ENCODE measurements at regions not wholly inside any gene's neighbourhood (a gene's known extent, or its start where the extent isn't known, plus 50 kb on each side); places are given as distances from the start of the nearest gene placed in this dataset.

- Histone ChIP-seq H3K4me3 (ENCODE audit: low read length) (no peak overlapping the region), H3K9me3 (replicated peaks; ENCODE audit: control insufficient read depth, low read depth, low read length) (peaks cover 8% of the 10 kb centered on the region), H3K36me3 (ENCODE audit: control insufficient read depth, insufficient read depth, low read length) (no peaks in the 10 kb centered on the region), H3K4me1 (ENCODE audit: control insufficient read depth, insufficient read depth, low read length) (peaks cover 26% of the 10 kb centered on the region), H3K27me3 (ENCODE audit: control insufficient read depth, insufficient read depth, low read length) (no peaks in the 10 kb centered on the region), H3K27ac (ENCODE audit: low read length) (no peak overlapping the region)
- WGBS (ENCODE audit: insufficient coverage), result 75% methylated on average over 8 of the region's 8 CpGs
- DNase-seq, result no peak
Measured at GRCh38 chr14:104250175-104250574, 111.8 kb downstream of the KIF26A start.

DNA sequence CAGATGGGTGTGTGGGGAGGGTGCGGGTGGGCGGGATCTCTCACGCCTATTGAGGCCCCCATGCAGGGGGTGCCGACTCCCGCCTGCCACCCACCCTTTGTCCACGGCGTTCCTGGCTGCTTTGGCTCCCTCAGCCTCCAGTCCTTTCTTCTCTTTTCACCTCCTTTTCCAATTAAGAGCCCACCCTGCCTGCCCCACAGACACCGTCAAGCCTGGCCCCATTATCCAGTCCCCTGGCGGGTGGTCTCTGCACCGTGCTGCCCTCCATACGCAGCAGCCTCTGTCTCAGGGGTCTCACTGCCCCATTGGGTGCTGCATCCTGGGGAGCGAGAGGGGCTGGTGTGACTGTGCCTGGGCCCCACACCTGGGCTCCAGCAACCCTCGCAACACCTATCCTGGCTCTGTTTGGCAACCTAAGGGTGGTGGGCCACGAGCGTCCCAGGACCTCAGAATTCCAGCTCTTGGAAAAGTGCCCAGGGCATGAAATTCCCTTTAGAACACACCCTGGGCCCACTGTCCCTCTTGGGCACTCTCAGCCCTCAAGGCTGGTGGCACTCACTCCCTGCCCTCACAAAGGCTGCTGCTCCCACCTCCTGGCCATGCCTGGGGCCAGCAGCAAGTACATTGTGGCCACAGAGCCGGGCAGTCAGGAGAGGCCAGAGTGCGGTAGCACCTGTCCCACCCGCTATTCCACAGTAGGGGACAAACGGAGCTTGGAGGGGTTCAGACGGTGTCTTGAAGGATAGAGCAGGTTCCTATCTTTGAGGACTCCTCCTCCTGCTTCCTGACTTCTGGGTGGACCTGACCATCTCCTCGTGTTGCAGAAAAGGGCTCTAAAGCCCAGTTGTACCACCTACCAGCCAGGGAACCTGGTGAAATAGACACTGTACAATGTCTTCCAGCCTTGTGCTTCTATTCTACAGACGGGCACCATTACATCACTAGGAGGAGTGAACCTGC lies 114.1 kb downstream of the KIF26A start:
- WGBS (ENCODE audit: insufficient coverage), result 76% methylated on average over 15 of the region's 22 CpGs
- no peaks in the 10 kb centered on the region for H3K9me3 ChIP-seq (replicated peaks; ENCODE audit: control insufficient read depth, low read depth, low read length)
- H3K4me3 ChIP-seq (ENCODE audit: low read length), result no peak overlapping the region

DNA sequence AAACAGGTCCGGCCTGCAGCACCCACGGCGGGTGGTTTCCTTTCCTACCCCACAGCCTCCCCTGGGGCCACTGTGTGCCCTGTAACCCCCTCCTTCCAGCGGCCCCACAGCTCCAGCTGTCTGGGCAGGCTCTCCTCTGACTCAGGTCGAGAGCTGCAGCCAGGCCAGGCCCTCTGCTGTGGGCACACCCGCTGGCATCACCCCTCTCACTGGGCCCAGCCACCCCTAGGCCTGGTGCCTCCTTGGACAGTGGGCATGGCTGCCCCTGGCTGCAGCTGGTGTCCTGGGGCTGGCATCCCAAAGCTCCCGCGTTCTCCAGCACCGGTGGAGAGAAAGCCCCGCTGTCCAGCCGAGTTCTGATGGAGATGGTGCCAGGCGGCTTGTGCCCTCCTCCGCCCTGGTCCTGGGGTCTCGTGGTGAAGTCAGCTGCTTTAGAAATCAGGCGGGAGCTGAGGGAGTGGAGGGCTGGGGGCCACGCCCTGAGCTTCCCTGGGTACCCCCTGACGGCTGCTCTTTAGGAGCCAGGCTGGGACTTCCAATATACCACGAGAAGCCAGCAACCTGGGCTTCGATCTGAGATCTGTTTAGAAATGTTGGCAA lies 114.9 kb downstream of the KIF26A start:
- peaks cover 2% of the 10 kb centered on the region for H3K27me3 ChIP-seq (ENCODE audit: control insufficient read depth, insufficient read depth, low read length)
- WGBS (ENCODE audit: insufficient coverage), result 79% methylated on average over 18 of the region's 19 CpGs

More for the DNA sequence above, 114.1 kb downstream of the KIF26A start:
- Histone ChIP-seq H3K27ac (ENCODE audit: low read length) (no peak overlapping the region), H3K27me3 (ENCODE audit: control insufficient read depth, insufficient read depth, low read length) (peaks cover 2% of the 10 kb centered on the region), H3K36me3 (ENCODE audit: control insufficient read depth, insufficient read depth, low read length) (no peaks in the 10 kb centered on the region), H3K4me1 (ENCODE audit: control insufficient read depth, insufficient read depth, low read length) (peaks cover 16% of the 10 kb centered on the region)
- DNase-seq, result no peak

DNA sequence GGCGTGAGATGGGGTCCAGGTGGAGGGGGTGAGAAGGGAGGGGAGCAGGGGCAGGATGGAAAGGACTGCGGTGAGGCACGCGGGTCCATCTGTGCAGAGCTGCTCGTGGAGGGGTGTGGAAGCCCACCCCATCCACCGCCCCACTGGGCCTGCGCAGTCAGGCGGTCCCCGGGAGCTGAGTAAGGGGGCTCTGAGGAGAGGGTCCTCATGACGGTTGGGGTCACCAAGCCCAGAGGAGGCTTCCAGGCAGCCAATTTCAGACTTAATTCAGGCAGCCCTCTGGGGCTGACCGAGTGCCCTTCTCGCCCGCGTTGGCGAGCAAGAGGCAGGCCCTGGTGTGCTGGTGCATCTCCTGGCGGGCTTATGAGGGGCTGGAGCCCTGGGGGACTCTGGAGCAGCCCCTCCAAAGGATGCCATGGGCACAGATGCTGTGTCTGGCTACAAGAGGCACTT lies 115.5 kb downstream of the KIF26A start:
- Histone ChIP-seq H3K27ac (ENCODE audit: low read length) (no peak overlapping the region), H3K4me3 (ENCODE audit: low read length) (no peak overlapping the region), H3K4me1 (ENCODE audit: control insufficient read depth, insufficient read depth, low read length) (peaks cover 15% of the 10 kb centered on the region), H3K27me3 (ENCODE audit: control insufficient read depth, insufficient read depth, low read length) (peaks cover 2% of the 10 kb centered on the region), H3K9me3 (replicated peaks; ENCODE audit: control insufficient read depth, low read depth, low read length) (no peaks in the 10 kb centered on the region), H3K36me3 (ENCODE audit: control insufficient read depth, insufficient read depth, low read length) (no peaks in the 10 kb centered on the region)
- DNase-seq, result no peak
- WGBS (ENCODE audit: insufficient coverage), result 65% methylated on average over 8 of the region's 16 CpGs

More for the DNA sequence above, 114.9 kb downstream of the KIF26A start:
- Histone ChIP-seq H3K4me1 (ENCODE audit: control insufficient read depth, insufficient read depth, low read length) (peaks cover 15% of the 10 kb centered on the region), H3K36me3 (ENCODE audit: control insufficient read depth, insufficient read depth, low read length) (no peaks in the 10 kb centered on the region), H3K27ac (ENCODE audit: low read length) (no peak overlapping the region), H3K9me3 (replicated peaks; ENCODE audit: control insufficient read depth, low read depth, low read length) (no peaks in the 10 kb centered on the region), H3K4me3 (ENCODE audit: low read length) (no peak overlapping the region)
- DNase-seq, result no peak

DNA sequence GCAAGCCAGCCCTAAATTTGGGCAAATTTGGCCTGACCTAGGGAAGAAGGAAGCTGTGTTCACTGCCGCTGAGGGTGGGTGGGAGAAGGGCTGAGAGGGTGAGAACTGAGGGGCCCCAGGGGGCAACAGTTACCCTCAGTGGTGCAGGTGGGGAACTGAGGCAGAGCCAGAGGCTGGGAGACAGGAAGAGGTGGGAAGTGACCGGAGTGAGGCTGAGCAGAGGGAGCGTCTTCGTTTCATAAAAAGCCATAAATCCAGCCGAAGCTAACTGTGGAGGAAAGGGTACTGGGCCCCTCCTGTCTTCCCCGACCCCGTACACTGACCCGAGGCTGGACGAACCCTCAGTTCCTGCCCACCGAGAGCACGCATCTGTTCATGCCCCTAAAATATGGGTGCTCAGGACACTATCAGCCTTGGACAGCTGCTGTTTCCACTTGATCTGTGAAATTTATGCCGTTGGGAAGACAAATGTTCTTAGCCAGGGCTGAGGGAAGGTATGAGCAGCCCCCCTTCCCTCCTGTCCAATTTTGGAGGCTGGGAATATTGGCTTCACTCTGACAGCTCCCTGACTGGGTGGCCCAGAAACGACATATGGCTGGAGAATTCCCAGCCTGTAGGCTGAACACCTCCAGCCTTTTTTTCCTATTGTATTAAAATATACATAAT lies 116.5 kb downstream of the KIF26A start:
- peaks cover 2% of the 10 kb centered on the region for H3K27me3 ChIP-seq (ENCODE audit: control insufficient read depth, insufficient read depth, low read length)
- H3K4me3 ChIP-seq (ENCODE audit: low read length), result no peak overlapping the region
- 16% methylated on average over 9 of the region's 13 CpGs for WGBS (ENCODE audit: insufficient coverage)
- no peak for DNase-seq
- H3K36me3 ChIP-seq (ENCODE audit: control insufficient read depth, insufficient read depth, low read length), result no peaks in the 10 kb centered on the region
- no peak overlapping the region for H3K27ac ChIP-seq (ENCODE audit: low read length)
- no peaks in the 10 kb centered on the region for H3K9me3 ChIP-seq (replicated peaks; ENCODE audit: control insufficient read depth, low read depth, low read length)
- H3K4me1 ChIP-seq (ENCODE audit: control insufficient read depth, insufficient read depth, low read length), result peaks cover 15% of the 10 kb centered on the region

- Histone ChIP-seq H3K36me3 (ENCODE audit: control insufficient read depth, insufficient read depth, low read length) (no peaks in the 10 kb centered on the region), H3K4me1 (ENCODE audit: control insufficient read depth, insufficient read depth, low read length) (peaks cover 15% of the 10 kb centered on the region), H3K4me3 (ENCODE audit: low read length) (no peak overlapping the region), H3K27me3 (ENCODE audit: control insufficient read depth, insufficient read depth, low read length) (peaks cover 2% of the 10 kb centered on the region), H3K9me3 (replicated peaks; ENCODE audit: control insufficient read depth, low read depth, low read length) (no peaks in the 10 kb centered on the region), H3K27ac (ENCODE audit: low read length) (no peak overlapping the region)
- no CpG with 5 or more reads among the region's 2 CpGs for WGBS (ENCODE audit: insufficient coverage)
- no peak for DNase-seq
Measured at GRCh38 chr14:104256025-104256424, 117.6 kb downstream of the KIF26A start.

GRCh38 chr14:104262515-104263514 lies 124.4 kb downstream of the KIF26A start:
- H3K4me1 ChIP-seq (ENCODE audit: control insufficient read depth, insufficient read depth, low read length), result no peaks in the 10 kb centered on the region
- 77% methylated on average over 9 of the region's 16 CpGs for WGBS (ENCODE audit: insufficient coverage)
- H3K27me3 ChIP-seq (ENCODE audit: control insufficient read depth, insufficient read depth, low read length), result no peaks in the 10 kb centered on the region
- no peak overlapping the region for H3K27ac ChIP-seq (ENCODE audit: low read length)
- H3K4me3 ChIP-seq (ENCODE audit: low read length), result no peak overlapping the region
- peaks cover 4% of the 10 kb centered on the region for H3K9me3 ChIP-seq (replicated peaks; ENCODE audit: control insufficient read depth, low read depth, low read length)
- no peak for DNase-seq
- H3K36me3 ChIP-seq (ENCODE audit: control insufficient read depth, insufficient read depth, low read length), result no peaks in the 10 kb centered on the region

- DNase-seq, result no peak
- Histone ChIP-seq H3K4me1 (ENCODE audit: control insufficient read depth, insufficient read depth, low read length) (no peaks in the 10 kb centered on the region), H3K9me3 (replicated peaks; ENCODE audit: control insufficient read depth, low read depth, low read length) (peaks cover 4% of the 10 kb centered on the region), H3K4me3 (ENCODE audit: low read length) (no peak overlapping the region), H3K27me3 (ENCODE audit: control insufficient read depth, insufficient read depth, low read length) (no peaks in the 10 kb centered on the region), H3K27ac (ENCODE audit: low read length) (no peak overlapping the region), H3K36me3 (ENCODE audit: control insufficient read depth, insufficient read depth, low read length) (no peaks in the 10 kb centered on the region)
- 86% methylated on average over 16 of the region's 17 CpGs for WGBS (ENCODE audit: insufficient coverage)
Measured at GRCh38 chr14:104263675-104264358, 125.4 kb downstream of the KIF26A start.

Measured in muscle of leg (tissue), 3 donors.